ENCODE measurements at regions not wholly inside any gene's neighbourhood (a gene's known extent, or its start where the extent isn't known, plus 50 kb on each side); places are given as distances from the start of the nearest gene placed in this dataset.

DNA sequence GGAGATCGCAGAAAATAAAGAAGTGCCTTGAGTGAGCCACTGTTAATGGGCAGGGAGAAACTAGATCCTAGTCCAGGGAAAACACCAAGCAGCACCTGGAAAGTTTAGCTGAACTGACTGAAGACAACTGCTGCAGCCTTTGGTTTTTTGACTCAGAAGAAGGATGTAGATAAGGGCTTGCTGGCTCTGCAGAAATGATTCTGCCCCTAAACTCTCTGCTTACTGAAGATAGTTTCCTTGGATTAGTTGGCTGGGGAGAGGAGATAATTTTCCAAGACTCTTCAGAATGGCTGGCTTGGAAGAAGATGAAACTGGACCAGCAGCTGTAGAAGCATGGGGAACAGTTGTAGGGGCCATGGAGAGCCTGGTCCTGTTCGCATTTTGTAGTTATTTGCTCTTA is 471.8 kb downstream of the KDM4C start:
- DNase-seq = no peak

DNA sequence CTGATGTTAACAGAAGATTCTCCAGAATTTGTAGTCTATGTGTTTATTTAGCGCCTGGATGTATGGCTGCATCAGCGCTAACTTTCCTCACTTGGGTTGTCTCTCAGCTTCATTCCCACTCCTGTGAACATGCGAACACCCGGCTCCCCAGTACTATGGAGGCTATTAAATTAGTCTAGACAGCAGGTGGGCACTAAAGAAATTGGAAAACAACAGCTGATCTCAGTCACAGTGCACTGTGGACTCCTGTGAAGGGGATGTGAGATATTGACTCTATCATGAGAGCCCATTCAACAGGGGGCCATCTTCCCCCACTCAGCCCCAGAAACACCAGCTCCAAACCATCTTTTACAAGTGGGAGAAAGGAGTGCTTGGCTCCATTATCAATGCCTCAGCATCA is 471.0 kb downstream of the KDM4C start:
- DNase-seq = no peak

DNA sequence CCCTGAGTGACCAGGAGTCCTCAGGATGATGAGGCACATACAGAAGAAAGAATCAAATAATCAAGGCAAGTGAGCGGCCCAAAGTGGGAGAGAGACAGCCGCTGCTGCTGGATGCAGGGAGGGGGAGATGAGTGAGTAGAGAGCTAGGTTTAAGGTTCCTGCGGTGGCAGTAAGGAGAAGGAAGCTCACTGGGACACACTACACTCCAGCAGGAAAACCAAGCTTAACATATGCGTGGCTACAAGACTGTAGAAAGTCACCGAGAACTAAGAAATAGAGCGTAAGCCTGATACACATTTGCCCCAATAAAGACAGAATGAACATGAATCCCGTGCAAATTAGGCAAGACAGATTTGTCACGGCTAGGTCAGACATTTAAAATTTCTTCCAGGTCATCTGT is 470.2 kb downstream of the KDM4C start:
- no peak for DNase-seq

DNA sequence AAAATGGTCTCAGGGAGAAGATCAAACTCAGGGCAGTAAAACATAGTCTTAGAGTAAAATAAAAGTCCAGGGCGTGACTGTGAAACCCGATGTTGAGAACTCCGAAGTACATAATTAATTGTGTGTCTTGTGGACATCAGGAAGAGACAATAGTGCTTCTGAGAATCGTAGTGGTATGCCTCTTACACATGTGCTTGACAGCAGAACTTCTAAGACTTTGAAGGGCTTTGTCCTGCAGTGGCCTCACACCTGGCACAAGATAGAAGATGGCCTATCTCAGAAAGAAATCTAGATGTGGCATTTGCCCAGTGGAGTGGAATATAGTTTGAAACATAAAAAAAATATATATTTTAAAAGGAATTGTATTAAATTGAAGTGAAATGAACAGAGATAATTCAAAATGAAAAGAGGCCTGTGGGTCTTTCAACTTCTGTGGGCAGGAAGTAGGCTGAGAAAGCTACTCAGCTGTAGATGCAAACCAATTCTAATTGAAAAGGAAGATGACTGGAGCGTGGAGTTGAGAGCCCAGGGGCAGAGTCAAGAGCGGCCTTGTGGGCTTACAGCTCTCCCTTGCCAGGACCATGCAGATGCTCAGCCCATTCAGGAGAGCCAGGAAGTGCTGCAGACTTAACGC is 468.4 kb downstream of the KDM4C start:
- DNase-seq = no peak

Measured in activated CD4-positive, alpha-beta T cell treated with anti-CD3 and anti-CD28 coated beads, Interleukin-2, amount 50 U/mL, for 16 hours (primary cell).